Brain microvascular endothelial cell (primary cell): ENCODE measurements at regions not wholly inside any gene's neighbourhood (a gene's known extent, or its start where the extent isn't known, plus 50 kb on each side); places are given as distances from the start of the nearest gene placed in this dataset.

Experiments used
- DNase-seq: peaks from one replicate; pipeline ENCODE4 v3.0.0-alpha.2; 2020
- H3K27ac ChIP-seq: fragments of 250-450 bp; sonication (Bioruptor Pico); 2 replicates; pipeline ENCODE4 v1.5.1; 2020; ENCODE audit warnings: mild to moderate bottlenecking, moderate library complexity
- H3K27me3 ChIP-seq: fragments of 250-450 bp; sonication (Bioruptor Pico); replicated peaks from 2 replicates; pipeline ENCODE4 v1.5.1; 2020; ENCODE audit warnings: mild to moderate bottlenecking
- H3K36me3 ChIP-seq: fragments of 250-450 bp; sonication (Bioruptor Pico); replicated peaks from 2 replicates; pipeline ENCODE4 v1.5.1; 2020; ENCODE audit warnings: mild to moderate bottlenecking
- H3K4me3 ChIP-seq: 2 replicates; pipeline ENCODE4 v1.5.1; 2011; ENCODE audit warnings: low read depth, mild to moderate bottlenecking, control low read depth, low read length, moderate library complexity
- CTCF ChIP-seq: IDR thresholded peaks from 2 replicates; pipeline ENCODE4 v1.5.1; 2011; ENCODE audit warnings: low read depth, mild to moderate bottlenecking, moderate library complexity, low read length, control low read depth, inconsistent platforms; ENCODE audit errors: missing control alignments
- in situ Hi-C: cut with HindIII; loops from 2 replicates; pipeline ENCODE4 v1.10.0; 2017; ENCODE audit warnings: low sequenced_read_pairs, low pct_ligation_motif_present

GRCh38 chr5:154694159-154694558 lies 61.0 kb upstream of the LARP1 start:
- no peaks in the 10 kb centered on the region for H3K27me3 ChIP-seq
- in situ Hi-C loops, result no loop called here
- DNase-seq, result no peak

GRCh38 chr5:154690488-154690887 lies 64.7 kb upstream of the LARP1 start:
- H3K4me3 ChIP-seq, result no peak overlapping the region
- TF ChIP-seq CTCF, result no peak
- H3K27ac ChIP-seq, result no peak overlapping the region
- DNase-seq, result no peak
- H3K36me3 ChIP-seq, result no peaks in the 10 kb centered on the region
- H3K27me3 ChIP-seq, result no peaks in the 10 kb centered on the region
- in situ Hi-C loops, result no loop called here

More at GRCh38 chr5:154694159-154694558, 61.0 kb upstream of the LARP1 start:
- H3K4me3 ChIP-seq, result no peak overlapping the region
- no peaks in the 10 kb centered on the region for H3K36me3 ChIP-seq
- no peak overlapping the region for H3K27ac ChIP-seq
- no peak for TF ChIP-seq CTCF

- in situ Hi-C loops, result no loop called here
- no peak for TF ChIP-seq CTCF
- no peak for DNase-seq
- Histone ChIP-seq H3K27me3 (no peaks in the 10 kb centered on the region), H3K4me3 (no peak overlapping the region), H3K36me3 (no peaks in the 10 kb centered on the region), H3K27ac (no peak overlapping the region)
These were observed 68.7 kb upstream of the LARP1 start for GRCh38 chr5:154686490-154686889.

- no peak overlapping the region for H3K27ac ChIP-seq
These were observed 71.9 kb upstream of the LARP1 start for GRCh38 chr5:154683101-154683880.

GRCh38 chr5:154679501-154679900 lies 75.7 kb upstream of the LARP1 start:
- in situ Hi-C loops, result no loop called here
- H3K27ac ChIP-seq, result no peak overlapping the region
- no peak for TF ChIP-seq CTCF
- no peak overlapping the region for H3K4me3 ChIP-seq
- H3K27me3 ChIP-seq, result no peaks in the 10 kb centered on the region
- H3K36me3 ChIP-seq, result no peaks in the 10 kb centered on the region
- DNase-seq, result no peak

More at GRCh38 chr5:154683101-154683880, 71.9 kb upstream of the LARP1 start:
- no peak for DNase-seq
- Histone ChIP-seq H3K4me3 (peak overlapping the region; percentile 59), H3K27me3 (no peaks in the 10 kb centered on the region), H3K36me3 (no peaks in the 10 kb centered on the region)
- in situ Hi-C loops, result no loop called here
- TF ChIP-seq CTCF, result no peak

GRCh38 chr5:154677921-154678320 lies 77.3 kb upstream of the LARP1 start:
- H3K4me3 ChIP-seq, result no peak overlapping the region
- no peak for DNase-seq
- no peak overlapping the region for H3K27ac ChIP-seq
- H3K27me3 ChIP-seq, result no peaks in the 10 kb centered on the region
- no peaks in the 10 kb centered on the region for H3K36me3 ChIP-seq
- no peak for TF ChIP-seq CTCF
- in situ Hi-C loops, result no loop called here
